OCI-LY7 (cell line): ENCODE measurements at regions not wholly inside any gene's neighbourhood (a gene's known extent, or its start where the extent isn't known, plus 50 kb on each side); places are given as distances from the start of the nearest gene placed in this dataset.

Experiments used
- EZH2phosphoT487 ChIP-seq: fragments of 200-600 bp; sonication (generic); IDR thresholded peaks from 2 replicates; pipeline ENCODE4 v1.6.1; 2018; ENCODE audit warnings: low read depth, borderline replicate concordance, mild to moderate bottlenecking, mixed run types, antibody characterized with exemption, low read length, moderate library complexity, mixed read lengths
- TF ChIP-seq, protein P1 (sequence below): fragments of 200-600 bp; sonication (generic); conservative IDR thresholded peaks from 2 replicates; pipeline ENCODE4 v1.5.1; 2014; ENCODE audit warnings: mild to moderate bottlenecking, antibody characterized with exemption, low read length, moderate library complexity, mixed read lengths

DNA sequence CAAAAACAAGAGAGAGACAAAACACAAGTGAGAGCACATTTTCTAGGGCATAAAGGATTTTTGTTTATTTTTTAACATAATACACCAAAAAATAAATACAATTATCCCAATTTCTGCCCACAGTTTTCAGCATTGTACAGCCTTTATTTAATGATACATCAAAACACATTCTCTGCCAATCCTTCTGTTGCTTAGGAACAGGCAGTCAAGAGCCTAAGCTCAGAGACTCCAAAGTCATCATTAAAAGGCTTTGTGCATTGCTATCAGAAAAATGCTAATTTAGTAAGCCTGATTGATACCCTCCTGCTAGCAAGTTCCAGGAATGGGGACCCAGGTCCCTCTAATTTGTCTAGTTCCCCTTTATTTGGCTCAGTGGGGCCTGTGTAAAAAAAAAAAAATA lies 536.5 kb downstream of the RPS29 start:
- TF ChIP-seq, protein P1, sequence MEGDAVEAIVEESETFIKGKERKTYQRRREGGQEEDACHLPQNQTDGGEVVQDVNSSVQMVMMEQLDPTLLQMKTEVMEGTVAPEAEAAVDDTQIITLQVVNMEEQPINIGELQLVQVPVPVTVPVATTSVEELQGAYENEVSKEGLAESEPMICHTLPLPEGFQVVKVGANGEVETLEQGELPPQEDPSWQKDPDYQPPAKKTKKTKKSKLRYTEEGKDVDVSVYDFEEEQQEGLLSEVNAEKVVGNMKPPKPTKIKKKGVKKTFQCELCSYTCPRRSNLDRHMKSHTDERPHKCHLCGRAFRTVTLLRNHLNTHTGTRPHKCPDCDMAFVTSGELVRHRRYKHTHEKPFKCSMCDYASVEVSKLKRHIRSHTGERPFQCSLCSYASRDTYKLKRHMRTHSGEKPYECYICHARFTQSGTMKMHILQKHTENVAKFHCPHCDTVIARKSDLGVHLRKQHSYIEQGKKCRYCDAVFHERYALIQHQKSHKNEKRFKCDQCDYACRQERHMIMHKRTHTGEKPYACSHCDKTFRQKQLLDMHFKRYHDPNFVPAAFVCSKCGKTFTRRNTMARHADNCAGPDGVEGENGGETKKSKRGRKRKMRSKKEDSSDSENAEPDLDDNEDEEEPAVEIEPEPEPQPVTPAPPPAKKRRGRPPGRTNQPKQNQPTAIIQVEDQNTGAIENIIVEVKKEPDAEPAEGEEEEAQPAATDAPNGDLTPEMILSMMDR = no peak
- TF ChIP-seq EZH2phosphoT487 = no peak
